ENCODE measurements at regions not wholly inside any gene's neighbourhood (a gene's known extent, or its start where the extent isn't known, plus 50 kb on each side); places are given as distances from the start of the nearest gene placed in this dataset.

GRCh38 chr2:56898986-56899385 lies 715.2 kb downstream of the CCDC85A start:
- TF ChIP-seq POLR2A (IDR thresholded peaks at IDR 0.05; ENCODE audit: extremely low read depth, insufficient read length) (no peak), CTCF (IDR thresholded peaks at IDR 0.05; ENCODE audit: low read depth, low read length) (no peak)

Data from NB4 (cell line).